Breast epithelium (tissue), 3 donors: ENCODE measurements at regions not wholly inside any gene's neighbourhood (a gene's known extent, or its start where the extent isn't known, plus 50 kb on each side); places are given as distances from the start of the nearest gene placed in this dataset.

Experiments
- CTCF ChIP-seq, 3 donors: fragments of 450-650 bp; IDR thresholded peaks; one replicate each; pipeline ENCODE4 v1.5.1; 2016 to 2017; ENCODE audit warnings: antibody characterized with exemption in 3 of 3, mild to moderate bottlenecking in 3 of 3, moderate library complexity in 3 of 3
- POLR2A ChIP-seq: fragments of 450-650 bp; IDR thresholded peaks from one replicate; pipeline ENCODE4 v1.6.1; 2016; ENCODE audit warnings: antibody characterized with exemption, mild to moderate bottlenecking, moderate library complexity
- POLR2AphosphoS5 ChIP-seq, 3 donors: sonication (generic); formaldehyde crosslinking; IDR thresholded peaks; one replicate each; pipeline ENCODE4 v1.6.1; 2017; ENCODE audit warnings: antibody characterized with exemption in 3 of 3

- TF ChIP-seq CTCF (IDR thresholded peaks at IDR 0.05) (no peak), POLR2A (no peak), POLR2AphosphoS5 (IDR thresholded peaks at IDR 0.05) (no peak)
Measured at GRCh38 chr2:34912084-34912483, 1313.0 kb upstream of the FAM98A start.
